ENCODE measurements at regions not wholly inside any gene's neighbourhood (a gene's known extent, or its start where the extent isn't known, plus 50 kb on each side); places are given as distances from the start of the nearest gene placed in this dataset.
"Not testable (repeated sequence)": the region's sequence is repeated elsewhere in the genome, so short reads cannot be mapped to it uniquely, and the experiment has no call there.

DNA sequence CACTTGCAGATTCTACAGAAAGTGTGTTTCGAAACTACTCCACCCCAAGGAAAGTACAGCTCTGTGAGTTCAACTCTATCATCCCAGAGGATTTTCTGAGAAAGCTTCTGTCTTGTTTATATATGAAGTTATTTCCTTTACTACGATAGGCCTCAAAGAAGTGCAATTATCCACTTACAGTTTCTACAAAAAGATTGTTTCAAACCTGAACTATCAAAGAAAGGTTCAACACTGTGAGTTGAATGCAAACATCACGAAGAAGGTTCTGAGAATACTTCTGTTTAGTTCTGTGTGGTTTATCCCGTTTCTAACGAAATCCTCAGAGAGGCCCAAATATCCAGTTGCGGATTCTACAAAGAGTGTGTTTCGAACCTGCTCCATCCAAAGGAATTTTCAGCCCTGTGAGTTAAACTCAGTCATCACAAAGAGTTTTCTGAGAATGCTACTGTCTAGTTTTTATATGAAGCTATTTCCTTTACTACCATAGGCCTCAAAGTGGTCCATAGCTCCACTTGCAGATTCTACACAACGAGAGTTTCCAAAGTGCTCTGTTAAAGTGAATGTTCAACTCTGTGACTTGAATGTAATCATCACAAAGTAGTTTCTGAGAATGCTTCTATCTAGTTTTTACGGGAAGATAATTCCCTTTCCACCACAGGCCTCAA, 411.7 kb upstream of the WSB1 start:
- TF ChIP-seq, protein P1, sequence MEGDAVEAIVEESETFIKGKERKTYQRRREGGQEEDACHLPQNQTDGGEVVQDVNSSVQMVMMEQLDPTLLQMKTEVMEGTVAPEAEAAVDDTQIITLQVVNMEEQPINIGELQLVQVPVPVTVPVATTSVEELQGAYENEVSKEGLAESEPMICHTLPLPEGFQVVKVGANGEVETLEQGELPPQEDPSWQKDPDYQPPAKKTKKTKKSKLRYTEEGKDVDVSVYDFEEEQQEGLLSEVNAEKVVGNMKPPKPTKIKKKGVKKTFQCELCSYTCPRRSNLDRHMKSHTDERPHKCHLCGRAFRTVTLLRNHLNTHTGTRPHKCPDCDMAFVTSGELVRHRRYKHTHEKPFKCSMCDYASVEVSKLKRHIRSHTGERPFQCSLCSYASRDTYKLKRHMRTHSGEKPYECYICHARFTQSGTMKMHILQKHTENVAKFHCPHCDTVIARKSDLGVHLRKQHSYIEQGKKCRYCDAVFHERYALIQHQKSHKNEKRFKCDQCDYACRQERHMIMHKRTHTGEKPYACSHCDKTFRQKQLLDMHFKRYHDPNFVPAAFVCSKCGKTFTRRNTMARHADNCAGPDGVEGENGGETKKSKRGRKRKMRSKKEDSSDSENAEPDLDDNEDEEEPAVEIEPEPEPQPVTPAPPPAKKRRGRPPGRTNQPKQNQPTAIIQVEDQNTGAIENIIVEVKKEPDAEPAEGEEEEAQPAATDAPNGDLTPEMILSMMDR (IDR thresholded peaks at IDR 0.05; ENCODE audit: extremely low read depth in 1 of 2, insufficient read depth in 1 of 2, low read depth in 1 of 2, low read length in 2 of 2) = not testable (repeated sequence)
- TF ChIP-seq POLR2A (IDR thresholded peaks at IDR 0.05; ENCODE audit: low read depth, low read length); EZH2 (IDR thresholded peaks at IDR 0.05; ENCODE audit: borderline replicate concordance, low read depth, low read length, severe bottlenecking); POLR2AphosphoS5 (IDR thresholded peaks at IDR 0.05; ENCODE audit: insufficient read depth, low read depth, low read length); MYC (IDR thresholded peaks at IDR 0.05; ENCODE audit: low read depth, low read length); GATA2 (IDR thresholded peaks at IDR 0.05; ENCODE audit: insufficient read depth, insufficient read length, low read depth, low read length): not testable (repeated sequence)
- TF ChIP-seq, protein P2, sequence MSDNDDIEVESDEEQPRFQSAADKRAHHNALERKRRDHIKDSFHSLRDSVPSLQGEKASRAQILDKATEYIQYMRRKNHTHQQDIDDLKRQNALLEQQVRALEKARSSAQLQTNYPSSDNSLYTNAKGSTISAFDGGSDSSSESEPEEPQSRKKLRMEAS (IDR thresholded peaks at IDR 0.05; ENCODE audit: insufficient read depth, insufficient read length) = not testable (repeated sequence)
